ENCODE measurements at regions not wholly inside any gene's neighbourhood (a gene's known extent, or its start where the extent isn't known, plus 50 kb on each side); places are given as distances from the start of the nearest gene placed in this dataset.

- Histone ChIP-seq H3K79me1 (ENCODE audit: low read depth, low read length) (no peaks in the 10 kb centered on the region), H2BK5ac (ENCODE audit: low read length) (no peak overlapping the region), H2AFZ (ENCODE audit: low read length) (no peak overlapping the region), H3K23ac (ENCODE audit: low read depth, low read length, poor library complexity) (no peak overlapping the region), H2AK5ac (ENCODE audit: low read depth, low read length) (no peak overlapping the region), H3K4me3 (ENCODE audit: low read length in 2 of 2) (no peak overlapping the region), H3K18ac (ENCODE audit: low read length) (no peak overlapping the region), H4K8ac (ENCODE audit: low read depth, low read length) (no peak overlapping the region), H2BK12ac (ENCODE audit: low read length) (no peak overlapping the region), H3K4me1 (ENCODE audit: control insufficient read depth in 2 of 2, insufficient read depth in 1 of 2, low read depth in 1 of 2, low read length in 2 of 2) (peaks cover 0 to 7% of the 10 kb centered on the region in 2 donors), H3K4me2 (ENCODE audit: insufficient read depth, low read length, poor library complexity, severe bottlenecking) (no peak overlapping the region), H3K36me3 (replicated peaks in 1 of 2; ENCODE audit: control insufficient read depth in 2 of 2, insufficient read depth in 2 of 2, low read length in 2 of 2) (no peaks in the 10 kb centered on the region), H3K9me3 (replicated peaks in 1 of 2; ENCODE audit: control insufficient read depth in 2 of 2, insufficient read depth in 1 of 2, low read depth in 1 of 2, low read length in 2 of 2) (no peaks in the 10 kb centered on the region), H2BK15ac (ENCODE audit: low read length) (no peak overlapping the region), H4K91ac (ENCODE audit: low read depth, low read length, poor library complexity) (no peak overlapping the region), H3K9ac (ENCODE audit: low read depth, low read length, poor library complexity) (no peak overlapping the region), H3K27me3 (ENCODE audit: control insufficient read depth in 3 of 3, insufficient read depth in 3 of 3, low read depth in 1 of 3, low read length in 3 of 3) (no peaks in the 10 kb centered on the region), H2BK120ac (ENCODE audit: low read depth, low read length) (no peak overlapping the region), H3K27ac (replicated peaks; ENCODE audit: low read length) (no peak overlapping the region), H3K14ac (ENCODE audit: low read length) (no peak overlapping the region), H3K4ac (ENCODE audit: low read length) (no peak overlapping the region)
- DNase-seq (ENCODE audit: low spot score) = no peak
- no CpG with 5 or more reads among the region's 4 CpGs for WGBS, 2 donors (ENCODE audit: extremely low coverage in 2 of 2, insufficient read length in 2 of 2, insufficient replicate concordance in 1 of 2)
These were observed 643.6 kb upstream of the TMEM132C start for GRCh38 chr12:127623362-127623761.

DNA sequence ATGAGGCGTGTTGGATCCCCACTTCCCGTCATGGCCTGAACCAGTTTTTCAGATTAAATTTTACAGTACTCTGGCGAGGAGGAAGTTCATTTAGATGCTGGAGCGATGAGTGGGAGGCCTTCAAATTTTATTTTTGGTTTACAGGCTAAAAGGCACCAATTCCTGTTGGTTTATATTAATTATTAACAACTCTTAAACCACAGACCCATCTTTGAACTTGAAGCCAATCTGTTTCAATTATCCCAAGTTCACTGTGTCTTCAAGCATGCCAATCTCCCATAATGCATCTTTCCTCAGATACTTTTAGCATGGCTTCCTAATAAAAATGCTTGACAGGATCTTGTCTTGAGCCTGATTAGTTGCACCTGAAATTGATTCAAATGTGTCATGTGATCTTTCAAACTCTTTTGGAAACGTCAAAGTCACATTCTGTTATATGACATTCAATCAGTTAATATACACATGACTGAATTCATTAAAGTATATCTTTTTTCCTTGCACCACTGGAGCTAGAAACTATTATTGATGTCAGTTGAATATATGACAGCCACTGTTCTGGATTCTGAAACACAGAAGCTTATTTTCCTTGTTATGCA is 641.7 kb upstream of the TMEM132C start:
- Histone ChIP-seq H2BK5ac (ENCODE audit: low read length) (no peak overlapping the region), H3K18ac (ENCODE audit: low read length) (no peak overlapping the region), H4K8ac (ENCODE audit: low read depth, low read length) (no peak overlapping the region), H3K27me3 (ENCODE audit: control insufficient read depth in 3 of 3, insufficient read depth in 3 of 3, low read depth in 1 of 3, low read length in 3 of 3) (no peaks in the 10 kb centered on the region), H3K4me2 (ENCODE audit: insufficient read depth, low read length, poor library complexity, severe bottlenecking) (no peak overlapping the region), H2AK5ac (ENCODE audit: low read depth, low read length) (no peak overlapping the region), H3K9me3 (replicated peaks in 1 of 2; ENCODE audit: control insufficient read depth in 2 of 2, insufficient read depth in 1 of 2, low read depth in 1 of 2, low read length in 2 of 2) (no peaks in the 10 kb centered on the region), H2BK12ac (ENCODE audit: low read length) (no peak overlapping the region), H3K79me1 (ENCODE audit: low read depth, low read length) (no peaks in the 10 kb centered on the region), H2BK15ac (ENCODE audit: low read length) (no peak overlapping the region), H3K14ac (ENCODE audit: low read length) (no peak overlapping the region), H4K91ac (ENCODE audit: low read depth, low read length, poor library complexity) (no peak overlapping the region), H3K4me1 (ENCODE audit: control insufficient read depth in 2 of 2, insufficient read depth in 1 of 2, low read depth in 1 of 2, low read length in 2 of 2) (peaks cover 0 to 7% of the 10 kb centered on the region in 2 donors), H3K36me3 (replicated peaks in 1 of 2; ENCODE audit: control insufficient read depth in 2 of 2, insufficient read depth in 2 of 2, low read length in 2 of 2) (no peaks in the 10 kb centered on the region), H3K4ac (ENCODE audit: low read length) (no peak overlapping the region), H3K27ac (replicated peaks; ENCODE audit: low read length) (no peak overlapping the region), H2AFZ (ENCODE audit: low read length) (no peak overlapping the region), H3K23ac (ENCODE audit: low read depth, low read length, poor library complexity) (no peak overlapping the region), H3K4me3 (ENCODE audit: low read length in 2 of 2) (no peak overlapping the region), H3K9ac (ENCODE audit: low read depth, low read length, poor library complexity) (no peak overlapping the region), H2BK120ac (ENCODE audit: low read depth, low read length) (no peak overlapping the region)
- no CpG with 5 or more reads among the region's 5 CpGs for WGBS, 2 donors (ENCODE audit: extremely low coverage in 2 of 2, insufficient read length in 2 of 2, insufficient replicate concordance in 1 of 2)
- DNase-seq (ENCODE audit: low spot score) = no peak

- Histone ChIP-seq H4K91ac (ENCODE audit: low read depth, low read length, poor library complexity) (no peak overlapping the region), H3K14ac (ENCODE audit: low read length) (no peak overlapping the region), H3K27me3 (ENCODE audit: control insufficient read depth in 3 of 3, insufficient read depth in 3 of 3, low read depth in 1 of 3, low read length in 3 of 3) (no peaks in the 10 kb centered on the region), H3K27ac (replicated peaks; ENCODE audit: low read length) (no peak overlapping the region), H3K9me3 (replicated peaks in 1 of 2; ENCODE audit: control insufficient read depth in 2 of 2, insufficient read depth in 1 of 2, low read depth in 1 of 2, low read length in 2 of 2) (no peaks in the 10 kb centered on the region), H2BK15ac (ENCODE audit: low read length) (no peak overlapping the region), H2AFZ (ENCODE audit: low read length) (no peak overlapping the region), H3K9ac (ENCODE audit: low read depth, low read length, poor library complexity) (no peak overlapping the region), H4K8ac (ENCODE audit: low read depth, low read length) (no peak overlapping the region), H3K79me1 (ENCODE audit: low read depth, low read length) (no peaks in the 10 kb centered on the region), H3K23ac (ENCODE audit: low read depth, low read length, poor library complexity) (no peak overlapping the region), H3K4me2 (ENCODE audit: insufficient read depth, low read length, poor library complexity, severe bottlenecking) (no peak overlapping the region), H3K4me1 (ENCODE audit: control insufficient read depth in 2 of 2, insufficient read depth in 1 of 2, low read depth in 1 of 2, low read length in 2 of 2) (no peaks in the 10 kb centered on the region), H3K36me3 (replicated peaks in 1 of 2; ENCODE audit: control insufficient read depth in 2 of 2, insufficient read depth in 2 of 2, low read length in 2 of 2) (no peaks in the 10 kb centered on the region), H2AK5ac (ENCODE audit: low read depth, low read length) (no peak overlapping the region), H2BK120ac (ENCODE audit: low read depth, low read length) (no peak overlapping the region), H3K18ac (ENCODE audit: low read length) (no peak overlapping the region), H2BK12ac (ENCODE audit: low read length) (no peak overlapping the region), H3K4me3 (ENCODE audit: low read length in 2 of 2) (no peak overlapping the region), H3K4ac (ENCODE audit: low read length) (no peak overlapping the region), H2BK5ac (ENCODE audit: low read length) (no peak overlapping the region)
- no peak for DNase-seq (ENCODE audit: low spot score)
- no CpG with 5 or more reads among the region's 3 CpGs for WGBS, 2 donors (ENCODE audit: extremely low coverage in 2 of 2, insufficient read length in 2 of 2, insufficient replicate concordance in 1 of 2)
These were observed 638.3 kb upstream of the TMEM132C start for GRCh38 chr12:127628645-127629044.

- Histone ChIP-seq H2AK5ac (ENCODE audit: low read depth, low read length) (no peak overlapping the region), H3K4me1 (ENCODE audit: control insufficient read depth in 2 of 2, insufficient read depth in 1 of 2, low read depth in 1 of 2, low read length in 2 of 2) (no peaks in the 10 kb centered on the region), H3K4me3 (ENCODE audit: low read length in 2 of 2) (no peak overlapping the region), H4K8ac (ENCODE audit: low read depth, low read length) (no peak overlapping the region), H3K9me3 (replicated peaks in 1 of 2; ENCODE audit: control insufficient read depth in 2 of 2, insufficient read depth in 1 of 2, low read depth in 1 of 2, low read length in 2 of 2) (no peaks in the 10 kb centered on the region), H3K18ac (ENCODE audit: low read length) (no peak overlapping the region), H2BK15ac (ENCODE audit: low read length) (no peak overlapping the region), H2BK5ac (ENCODE audit: low read length) (no peak overlapping the region), H3K36me3 (replicated peaks in 1 of 2; ENCODE audit: control insufficient read depth in 2 of 2, insufficient read depth in 2 of 2, low read length in 2 of 2) (peaks cover 0 to 2% of the 10 kb centered on the region in 2 donors), H2AFZ (ENCODE audit: low read length) (no peak overlapping the region), H4K91ac (ENCODE audit: low read depth, low read length, poor library complexity) (no peak overlapping the region), H3K27me3 (ENCODE audit: control insufficient read depth in 3 of 3, insufficient read depth in 3 of 3, low read depth in 1 of 3, low read length in 3 of 3) (no peaks in the 10 kb centered on the region), H3K4me2 (ENCODE audit: insufficient read depth, low read length, poor library complexity, severe bottlenecking) (no peak overlapping the region), H3K27ac (replicated peaks; ENCODE audit: low read length) (no peak overlapping the region), H3K14ac (ENCODE audit: low read length) (no peak overlapping the region), H3K23ac (ENCODE audit: low read depth, low read length, poor library complexity) (no peak overlapping the region), H2BK120ac (ENCODE audit: low read depth, low read length) (no peak overlapping the region), H3K79me1 (ENCODE audit: low read depth, low read length) (no peaks in the 10 kb centered on the region), H3K9ac (ENCODE audit: low read depth, low read length, poor library complexity) (no peak overlapping the region), H3K4ac (ENCODE audit: low read length) (no peak overlapping the region), H2BK12ac (ENCODE audit: low read length) (no peak overlapping the region)
- no peak for DNase-seq (ENCODE audit: low spot score)
- no CpG with 5 or more reads among the region's 10 CpGs for WGBS, 2 donors (ENCODE audit: extremely low coverage in 2 of 2, insufficient read length in 2 of 2, insufficient replicate concordance in 1 of 2)
These were observed 637.7 kb upstream of the TMEM132C start for GRCh38 chr12:127629066-127629820.
